GM12874 (cell line): ENCODE measurements at regions not wholly inside any gene's neighbourhood (a gene's known extent, or its start where the extent isn't known, plus 50 kb on each side); places are given as distances from the start of the nearest gene placed in this dataset.

Source experiments
- TF ChIP-seq, protein P1 (sequence below): IDR thresholded peaks from 2 replicates; pipeline ENCODE4 v1.5.1; 2011; ENCODE audit warnings: low read depth, mild to moderate bottlenecking, control low read depth, low read length, moderate library complexity; ENCODE audit not compliant: insufficient read depth

DNA sequence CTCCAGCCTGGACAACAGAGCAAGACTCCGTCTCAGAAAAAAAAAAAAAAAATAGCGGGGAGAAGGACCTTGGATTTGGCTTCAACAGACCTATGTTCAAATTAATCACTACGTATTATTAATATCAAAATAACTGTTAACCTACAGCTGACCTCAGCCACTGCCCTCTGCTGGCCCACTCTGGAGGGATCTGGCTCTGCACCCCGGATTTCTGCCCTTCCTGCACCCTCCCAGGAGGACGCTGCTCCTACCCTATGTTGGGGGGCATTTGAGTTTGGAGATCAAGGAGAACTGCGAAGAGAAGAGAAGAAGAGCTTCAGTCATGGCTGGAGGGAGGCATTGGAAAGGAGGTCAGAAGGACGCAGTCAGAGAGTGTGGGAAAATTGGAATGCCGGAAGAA is 96.7 kb downstream of the PSMG1 start:
- TF ChIP-seq, protein P1, sequence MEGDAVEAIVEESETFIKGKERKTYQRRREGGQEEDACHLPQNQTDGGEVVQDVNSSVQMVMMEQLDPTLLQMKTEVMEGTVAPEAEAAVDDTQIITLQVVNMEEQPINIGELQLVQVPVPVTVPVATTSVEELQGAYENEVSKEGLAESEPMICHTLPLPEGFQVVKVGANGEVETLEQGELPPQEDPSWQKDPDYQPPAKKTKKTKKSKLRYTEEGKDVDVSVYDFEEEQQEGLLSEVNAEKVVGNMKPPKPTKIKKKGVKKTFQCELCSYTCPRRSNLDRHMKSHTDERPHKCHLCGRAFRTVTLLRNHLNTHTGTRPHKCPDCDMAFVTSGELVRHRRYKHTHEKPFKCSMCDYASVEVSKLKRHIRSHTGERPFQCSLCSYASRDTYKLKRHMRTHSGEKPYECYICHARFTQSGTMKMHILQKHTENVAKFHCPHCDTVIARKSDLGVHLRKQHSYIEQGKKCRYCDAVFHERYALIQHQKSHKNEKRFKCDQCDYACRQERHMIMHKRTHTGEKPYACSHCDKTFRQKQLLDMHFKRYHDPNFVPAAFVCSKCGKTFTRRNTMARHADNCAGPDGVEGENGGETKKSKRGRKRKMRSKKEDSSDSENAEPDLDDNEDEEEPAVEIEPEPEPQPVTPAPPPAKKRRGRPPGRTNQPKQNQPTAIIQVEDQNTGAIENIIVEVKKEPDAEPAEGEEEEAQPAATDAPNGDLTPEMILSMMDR, result no peak

DNA sequence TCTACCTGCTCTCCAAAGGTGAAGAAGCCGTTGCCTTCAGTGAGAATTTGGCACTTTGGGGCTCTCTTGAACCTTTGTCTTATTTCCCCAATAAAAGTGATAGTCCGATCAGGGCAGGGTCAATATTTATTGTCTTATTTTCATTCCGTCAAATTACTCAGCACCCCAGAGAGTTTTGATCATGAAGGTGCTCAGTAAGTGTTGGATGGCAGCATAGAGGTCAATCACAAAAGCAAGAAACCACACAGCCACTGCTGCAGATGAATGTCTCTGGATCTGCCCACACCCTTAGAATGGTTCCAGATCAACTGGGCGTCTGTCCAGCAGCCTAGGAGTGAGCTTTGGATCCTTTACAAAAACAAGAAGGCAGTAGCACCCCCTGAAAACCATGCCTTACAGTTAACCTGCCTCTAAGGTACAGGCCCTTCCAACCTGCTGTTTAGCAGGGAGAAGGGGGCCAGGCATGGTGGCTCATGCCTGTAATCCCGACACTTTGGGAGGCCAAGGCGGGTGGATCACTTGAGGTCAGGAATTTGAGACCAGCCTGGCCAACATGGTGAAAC is 97.3 kb downstream of the PSMG1 start:
- TF ChIP-seq, protein P1, result no peak

DNA sequence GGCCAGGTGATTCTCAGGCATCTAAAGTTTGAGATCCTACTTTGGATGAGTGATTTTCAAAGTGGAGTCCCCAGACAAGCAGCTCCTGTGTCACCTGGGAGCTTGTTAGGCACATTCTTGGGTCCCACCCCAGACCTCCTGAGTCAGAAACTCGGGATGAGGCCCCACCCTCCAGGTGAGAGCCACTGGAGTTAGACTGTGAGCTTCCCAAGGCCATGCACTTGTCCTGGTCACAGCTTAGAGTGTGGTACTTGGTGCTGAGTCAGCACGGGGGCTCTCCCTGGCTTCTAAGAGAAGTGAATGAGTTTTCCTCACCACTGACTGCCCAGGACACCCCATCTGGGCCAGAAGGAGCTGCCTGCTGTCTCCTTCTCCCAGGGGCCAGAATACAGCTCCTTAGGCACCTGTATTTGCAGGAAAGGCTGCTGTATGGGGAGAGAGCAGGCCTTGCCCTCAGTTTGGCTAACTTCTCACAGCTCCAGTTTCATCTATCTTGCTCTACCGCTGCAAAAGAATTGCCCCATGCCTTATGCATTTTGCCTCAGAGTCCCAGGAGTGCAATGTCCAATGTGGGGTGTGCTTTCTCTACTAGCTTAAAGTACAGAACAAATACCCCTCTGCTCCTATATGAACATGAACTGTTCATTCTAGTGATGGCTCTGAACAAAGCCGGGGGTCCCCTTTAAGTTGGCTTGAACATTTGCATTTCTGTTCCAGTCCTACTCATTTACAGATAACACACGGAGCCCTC is 98.1 kb downstream of the PSMG1 start:
- TF ChIP-seq, protein P1, result no peak

DNA sequence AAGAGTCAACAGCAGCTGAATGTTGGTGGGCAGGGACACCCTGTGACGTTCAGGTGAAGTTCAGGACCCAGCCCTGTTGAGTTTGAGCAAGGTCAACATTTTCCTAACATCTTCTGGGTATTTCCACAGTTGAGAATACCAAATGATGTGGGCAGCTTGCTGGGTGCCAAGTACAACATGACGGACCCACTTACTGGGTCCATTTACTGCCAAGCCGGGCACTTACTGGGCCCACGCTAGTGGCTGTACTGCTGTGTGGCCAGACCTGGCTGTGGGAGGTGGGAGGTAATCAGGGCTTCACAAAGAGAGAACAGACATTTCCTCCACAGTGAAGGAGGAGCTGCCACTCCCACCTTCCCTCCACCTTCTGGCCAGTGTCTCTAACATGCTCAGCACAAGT is 99.2 kb downstream of the PSMG1 start:
- TF ChIP-seq, protein P1, result no peak

DNA sequence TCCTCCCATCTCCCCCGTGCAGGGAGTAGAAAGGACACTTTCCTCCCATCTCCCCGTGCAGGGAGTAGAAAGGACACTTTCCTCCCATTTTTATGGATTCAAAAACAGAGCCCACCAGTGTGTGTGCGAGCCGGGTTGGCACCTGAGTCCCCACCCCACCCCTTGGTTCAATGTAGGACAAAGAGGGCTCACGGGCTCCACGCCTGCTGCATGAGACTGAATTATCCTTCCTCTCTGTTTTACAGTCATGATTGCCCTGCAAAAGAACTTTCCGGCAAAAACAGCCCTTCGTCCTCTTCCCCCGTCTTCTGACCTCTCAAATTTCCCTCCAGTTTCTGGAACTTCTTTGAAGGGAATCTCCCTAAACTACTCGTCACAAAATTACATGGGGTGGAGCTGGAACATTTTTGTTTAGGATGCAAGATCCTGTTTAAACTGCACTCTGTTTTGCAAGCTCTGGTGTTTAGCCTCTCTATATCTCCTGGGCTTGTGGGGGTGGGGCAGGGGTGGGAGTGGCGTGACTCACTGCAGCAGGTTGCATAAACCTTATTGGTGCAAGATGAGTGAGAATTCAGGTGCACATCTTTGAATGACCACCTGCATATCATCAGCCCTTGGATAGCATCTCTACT is 99.8 kb downstream of the PSMG1 start:
- TF ChIP-seq, protein P1, result no peak

DNA sequence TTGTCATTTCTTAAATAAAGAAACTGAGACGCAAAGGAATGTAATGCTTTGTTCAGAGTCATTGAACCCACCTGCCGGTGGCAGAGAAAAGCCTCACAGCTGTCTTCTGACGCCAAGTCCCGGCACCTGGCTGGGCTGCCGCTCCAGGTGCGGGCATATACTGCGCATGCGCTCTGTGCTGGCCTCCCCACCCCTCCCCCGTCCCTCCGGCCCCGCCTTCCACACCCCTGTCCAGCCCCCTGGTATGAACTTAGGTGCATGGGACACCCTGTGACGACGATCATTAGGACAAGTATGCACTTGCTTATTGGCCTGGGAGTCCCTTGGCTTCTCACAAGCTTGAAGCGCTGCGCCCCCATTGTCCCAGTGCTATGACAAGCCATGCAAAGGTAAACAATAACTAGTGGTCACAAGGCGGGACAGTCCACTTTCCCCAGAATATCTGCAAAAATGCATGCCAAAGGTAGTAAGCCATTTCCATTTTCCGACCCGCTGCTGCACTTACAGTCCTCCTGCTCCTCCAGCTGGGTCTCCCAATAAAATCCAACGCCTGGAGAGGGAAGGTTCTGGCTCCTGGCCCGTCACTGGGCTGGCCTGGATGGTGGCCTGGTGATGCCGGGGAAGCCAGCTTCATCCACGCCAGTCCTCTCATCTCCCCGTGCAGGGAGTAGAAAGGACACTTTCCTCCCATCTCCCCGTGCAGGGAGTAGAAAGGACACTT is 100.4 kb downstream of the PSMG1 start:
- TF ChIP-seq, protein P1, result no peak

DNA sequence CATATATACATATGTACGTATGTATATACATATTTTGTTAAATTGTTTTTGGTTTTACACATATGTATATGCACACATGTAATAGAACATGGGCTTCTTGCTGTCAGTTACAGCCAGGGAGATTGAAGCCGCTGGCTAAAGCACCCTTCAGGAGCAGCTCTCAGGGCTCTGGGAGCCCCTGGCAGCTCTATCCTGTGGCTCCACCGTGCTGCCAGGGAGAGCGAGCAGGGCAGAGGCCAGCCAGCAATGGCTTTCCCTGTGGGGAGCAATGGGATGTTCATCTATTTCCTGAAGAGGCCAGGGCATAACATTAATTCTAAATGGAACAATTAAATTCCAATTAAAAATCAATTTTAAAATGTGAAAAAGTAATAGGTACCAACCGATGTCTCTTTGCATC is 102.9 kb downstream of the PSMG1 start:
- TF ChIP-seq, protein P1, result no peak
